Esophagus squamous epithelium (tissue), 4 donors: ENCODE measurements at regions not wholly inside any gene's neighbourhood (a gene's known extent, or its start where the extent isn't known, plus 50 kb on each side); places are given as distances from the start of the nearest gene placed in this dataset.

Source experiments
- CTCF ChIP-seq, 6 experiments: fragments of 450-650 bp in 4 of 6; fragments of 200-600 bp in 2 of 6; sonication (generic) in 2 of 6; IDR thresholded peaks; one replicate each; pipeline ENCODE4 v1.5.1; 2016 to 2019; ENCODE audit warnings: antibody characterized with exemption in 6 of 6, mild to moderate bottlenecking in 4 of 6, moderate library complexity in 4 of 6
- POLR2A ChIP-seq, 4 donors: fragments of 450-650 bp; IDR thresholded peaks; one replicate each; pipeline ENCODE4 v1.6.1; 2017; ENCODE audit warnings: antibody characterized with exemption in 4 of 4, mild to moderate bottlenecking in 4 of 4, moderate library complexity in 3 of 4

GRCh38 chr16:5361322-5361721 lies 263.7 kb upstream of the EEF2KMT start:
- TF ChIP-seq CTCF (IDR thresholded peaks at IDR 0.05): no peak
- no peak for TF ChIP-seq POLR2A (IDR thresholded peaks at IDR 0.05)
